OCI-LY7 (cell line): ENCODE measurements at regions not wholly inside any gene's neighbourhood (a gene's known extent, or its start where the extent isn't known, plus 50 kb on each side); places are given as distances from the start of the nearest gene placed in this dataset.

ENCODE experiments used
- CTCF ChIP-seq: fragments of 200-600 bp; sonication (generic); conservative IDR thresholded peaks from 2 replicates; pipeline ENCODE4 v1.5.1; 2014; ENCODE audit warnings: mild to moderate bottlenecking, antibody characterized with exemption, low read length, moderate library complexity, mixed read lengths
- EZH2phosphoT487 ChIP-seq: fragments of 200-600 bp; sonication (generic); IDR thresholded peaks from 2 replicates; pipeline ENCODE4 v1.6.1; 2018; ENCODE audit warnings: low read depth, borderline replicate concordance, mild to moderate bottlenecking, mixed run types, antibody characterized with exemption, low read length, moderate library complexity, mixed read lengths

GRCh38 chr12:79991586-79991985 lies 56.7 kb upstream of the PPP1R12A start:
- TF ChIP-seq CTCF (no peak), EZH2phosphoT487 (no peak)
